PC-3 (cell line): ENCODE measurements at regions not wholly inside any gene's neighbourhood (a gene's known extent, or its start where the extent isn't known, plus 50 kb on each side); places are given as distances from the start of the nearest gene placed in this dataset.

Experiments
- ATAC-seq: fragments of 200-7000 bp; cut with Tn5 transposase; 2 replicates; pipeline ENCODE4 v1.9.1; 2020; ENCODE audit warnings: mild to moderate bottlenecking, moderate library complexity
- BruUV-seq: library from RNA; stranded (reverse); fragments of 400-500 nt; replicated peaks from 2 replicates; lab custom pipeline; 2021; lab: Mats Ljungman, UMichigan
- CTCF ChIA-PET: fragments of 300-600 bp; sonication (Branson Sonifier 250); formaldehyde crosslinking; loops from one replicate; lab custom pipeline; 2022; ENCODE audit warnings: antibody characterized with exemption; lab: Charles Lee
- POLR2A ChIA-PET: fragments of 300-600 bp; sonication (Branson Sonifier 250); formaldehyde crosslinking; loops from one replicate; lab custom pipeline; 2022; ENCODE audit warnings: antibody characterized with exemption; ENCODE audit not compliant: unreplicated experiment; lab: Charles Lee
- DNase-seq: peaks from one replicate; pipeline ENCODE4 v3.0.0-alpha.2; 2015
- H2AFZ ChIP-seq: fragments of 300-600 bp; sonication (generic); 2 replicates; pipeline ENCODE4 v1.6.0; 2016; ENCODE audit warnings: antibody characterized with exemption, low read length
- H3F3A ChIP-seq: fragments of 300-600 bp; sonication (generic); one replicate; pipeline ENCODE4 v1.6.0; 2017; ENCODE audit warnings: antibody characterized with exemption, low read length, control low read depth, mild to moderate bottlenecking; ENCODE audit not compliant: unreplicated experiment
- H3K27ac ChIP-seq: fragments of 300-600 bp; sonication (generic); 2 replicates; pipeline ENCODE4 v1.5.1; 2016; ENCODE audit warnings: mild to moderate bottlenecking, low read length
- H3K27me3 ChIP-seq: fragments of 300-600 bp; sonication (generic); 2 replicates; pipeline ENCODE4 v1.6.1; 2016; ENCODE audit warnings: low read length, mixed read lengths
- H3K36me3 ChIP-seq: fragments of 300-600 bp; sonication (generic); 2 replicates; pipeline ENCODE4 v1.6.1; 2016; ENCODE audit warnings: low read depth, mixed run types, low read length, mixed read lengths
- H3K4me1 ChIP-seq: fragments of 300-600 bp; sonication (generic); 2 replicates; pipeline ENCODE4 v1.5.1; 2016; ENCODE audit warnings: low read length; ENCODE audit not compliant: insufficient read depth
- H3K4me2 ChIP-seq: fragments of 300-600 bp; sonication (generic); 2 replicates; pipeline ENCODE4 v1.6.0; 2016; ENCODE audit warnings: low read length
- H3K4me3 ChIP-seq: fragments of 300-600 bp; sonication (generic); 2 replicates; pipeline ENCODE4 v1.5.1; 2016; ENCODE audit warnings: mild to moderate bottlenecking, low read length, mixed read lengths
- H3K79me2 ChIP-seq: fragments of 300-600 bp; sonication (generic); 2 replicates; pipeline ENCODE4 v1.6.1; 2017; ENCODE audit warnings: low read length, mixed read lengths
- H3K9ac ChIP-seq: fragments of 300-600 bp; sonication (generic); 2 replicates; pipeline ENCODE4 v1.6.0; 2016; ENCODE audit warnings: mild to moderate bottlenecking, low read length
- H3K9me2 ChIP-seq: fragments of 300-600 bp; sonication (generic); replicated peaks from 2 replicates; pipeline ENCODE4 v1.6.1; 2016; ENCODE audit warnings: mixed run types, low read length, mixed read lengths
- H3K9me3 ChIP-seq: fragments of 300-600 bp; sonication (generic); 2 replicates; pipeline ENCODE4 v1.6.1; 2016; ENCODE audit warnings: low read length, mixed read lengths
- H4K20me1 ChIP-seq: fragments of 300-600 bp; sonication (generic); 2 replicates; pipeline ENCODE4 v1.6.1; 2016; ENCODE audit warnings: low read length, mixed read lengths
- EZH2 ChIP-seq: fragments of 300-600 bp; sonication (generic); IDR thresholded peaks from one replicate; pipeline ENCODE4 v1.6.1; 2017; ENCODE audit warnings: antibody characterized with exemption, mild to moderate bottlenecking, low read length; ENCODE audit not compliant: unreplicated experiment
- EZH2phosphoT487 ChIP-seq: fragments of 300-600 bp; sonication (generic); IDR thresholded peaks from 2 replicates; pipeline ENCODE4 v1.6.1; 2018; ENCODE audit warnings: mild to moderate bottlenecking, antibody characterized with exemption, low read length, borderline replicate concordance
- intact Hi-C: fragments of 100-400 bp; cut with micrococcal nuclease; formaldehyde crosslinking; loops from 2 replicates; pipeline ENCODE4 v1.9.0; 2023
- TF ChIP-seq, protein P1 (sequence below): fragments of 300-600 bp; sonication (generic); conservative IDR thresholded peaks from 2 replicates; pipeline ENCODE4 v1.5.1; 2017; ENCODE audit warnings: antibody characterized with exemption, low read depth, mild to moderate bottlenecking, low read length

DNA sequence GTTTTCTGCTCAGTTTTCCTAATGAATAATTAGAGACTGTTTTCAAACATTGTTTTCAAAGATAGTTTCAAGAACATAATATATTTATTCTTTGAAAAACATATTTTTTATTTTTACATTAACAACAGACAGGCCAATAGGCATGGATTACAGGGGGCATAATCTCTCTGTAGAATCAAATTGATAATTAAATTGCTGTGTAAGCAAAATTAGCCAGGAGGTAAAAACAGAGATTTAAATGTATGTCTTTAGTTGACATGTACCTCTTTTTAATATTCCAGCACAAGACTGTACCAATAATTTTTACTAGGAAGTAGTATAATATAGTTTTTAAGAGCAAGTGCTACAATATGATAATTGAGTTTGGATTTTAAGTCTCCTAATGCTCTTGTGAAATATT is 1444.5 kb downstream of the BRINP3 start:
- Histone ChIP-seq H3K79me2 (no peaks in the 10 kb centered on the region), H3K4me1 (no peaks in the 10 kb centered on the region), H3K9ac (no peak overlapping the region), H4K20me1 (no peaks in the 10 kb centered on the region), H3F3A (no peaks in the 10 kb centered on the region), H3K27me3 (no peaks in the 10 kb centered on the region), H3K9me3 (no peaks in the 10 kb centered on the region), H3K27ac (no peak overlapping the region), H3K36me3 (no peaks in the 10 kb centered on the region), H3K4me3 (no peak overlapping the region), H3K9me2 (no peaks in the 10 kb centered on the region), H3K4me2 (no peak overlapping the region), H2AFZ (no peak overlapping the region)
- CTCF ChIA-PET = no interaction called here
- ATAC-seq = no peak
- TF ChIP-seq, protein P1, sequence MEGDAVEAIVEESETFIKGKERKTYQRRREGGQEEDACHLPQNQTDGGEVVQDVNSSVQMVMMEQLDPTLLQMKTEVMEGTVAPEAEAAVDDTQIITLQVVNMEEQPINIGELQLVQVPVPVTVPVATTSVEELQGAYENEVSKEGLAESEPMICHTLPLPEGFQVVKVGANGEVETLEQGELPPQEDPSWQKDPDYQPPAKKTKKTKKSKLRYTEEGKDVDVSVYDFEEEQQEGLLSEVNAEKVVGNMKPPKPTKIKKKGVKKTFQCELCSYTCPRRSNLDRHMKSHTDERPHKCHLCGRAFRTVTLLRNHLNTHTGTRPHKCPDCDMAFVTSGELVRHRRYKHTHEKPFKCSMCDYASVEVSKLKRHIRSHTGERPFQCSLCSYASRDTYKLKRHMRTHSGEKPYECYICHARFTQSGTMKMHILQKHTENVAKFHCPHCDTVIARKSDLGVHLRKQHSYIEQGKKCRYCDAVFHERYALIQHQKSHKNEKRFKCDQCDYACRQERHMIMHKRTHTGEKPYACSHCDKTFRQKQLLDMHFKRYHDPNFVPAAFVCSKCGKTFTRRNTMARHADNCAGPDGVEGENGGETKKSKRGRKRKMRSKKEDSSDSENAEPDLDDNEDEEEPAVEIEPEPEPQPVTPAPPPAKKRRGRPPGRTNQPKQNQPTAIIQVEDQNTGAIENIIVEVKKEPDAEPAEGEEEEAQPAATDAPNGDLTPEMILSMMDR = no peak
- TF ChIP-seq EZH2phosphoT487 (no peak), EZH2 (no peak)
- no TSS peak for BruUV-seq
- no peak for DNase-seq
- intact Hi-C loops = no loop called here
- POLR2A ChIA-PET = no interaction called here

DNA sequence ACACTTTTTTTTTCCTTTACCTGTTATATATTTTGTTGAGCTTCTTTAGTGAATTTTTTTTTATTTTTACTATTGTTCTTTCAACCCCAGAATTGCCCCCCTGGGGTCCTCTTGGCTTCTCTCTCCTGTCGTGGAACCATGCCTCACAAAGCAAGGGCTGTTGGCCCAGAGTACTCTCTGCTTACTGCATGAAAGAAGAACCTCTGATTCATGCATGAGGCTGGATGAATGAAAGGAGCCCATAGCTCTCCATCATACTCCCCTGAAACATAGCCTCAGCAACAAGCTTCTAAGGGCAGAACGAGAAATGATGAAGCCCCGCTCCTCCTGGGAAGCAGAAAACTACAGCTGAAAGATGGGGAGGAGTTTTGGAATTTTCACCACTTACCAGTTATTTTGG is 1441.0 kb downstream of the BRINP3 start:
- H4K20me1 ChIP-seq = no peaks in the 10 kb centered on the region
- no peaks in the 10 kb centered on the region for H3K9me3 ChIP-seq
- intact Hi-C loops = no loop called here
- POLR2A ChIA-PET = no interaction called here
- TF ChIP-seq EZH2 (no peak), EZH2phosphoT487 (no peak)
- TF ChIP-seq, protein P1 = no peak
- no peaks in the 10 kb centered on the region for H3K36me3 ChIP-seq
- H2AFZ ChIP-seq = no peak overlapping the region
- H3K4me3 ChIP-seq = no peak overlapping the region
- CTCF ChIA-PET = no interaction called here
- no peaks in the 10 kb centered on the region for H3K79me2 ChIP-seq
- no peak overlapping the region for H3K4me2 ChIP-seq
- no peak overlapping the region for H3K9ac ChIP-seq
- no peaks in the 10 kb centered on the region for H3F3A ChIP-seq
- DNase-seq (no peak), ATAC-seq (no peak)
- no peaks in the 10 kb centered on the region for H3K27me3 ChIP-seq
- no peaks in the 10 kb centered on the region for H3K4me1 ChIP-seq
- H3K9me2 ChIP-seq = no peaks in the 10 kb centered on the region
- no peak overlapping the region for H3K27ac ChIP-seq
- no TSS peak for BruUV-seq

DNA sequence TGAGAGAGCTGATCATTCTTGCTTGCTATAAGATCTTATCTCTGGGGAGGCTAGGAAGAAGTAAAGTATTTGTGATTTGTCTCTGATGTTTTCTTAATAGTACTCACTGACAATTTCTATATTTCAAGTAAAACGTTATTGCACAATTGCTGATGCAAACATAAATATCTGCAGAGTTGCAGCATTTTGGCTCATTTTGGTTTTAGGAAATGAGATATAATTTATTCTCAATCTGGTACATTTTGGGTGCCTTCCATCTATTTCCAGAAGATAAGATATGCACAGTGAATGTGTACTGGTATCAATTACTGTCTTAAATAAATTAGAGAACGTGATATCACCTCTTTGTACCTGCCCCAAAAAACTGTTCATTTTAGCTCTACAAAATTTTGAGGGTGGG is 1431.5 kb downstream of the BRINP3 start:
- ChIA-PET POLR2A (no interaction called here), CTCF (no interaction called here)
- DNase-seq (no peak), ATAC-seq (no peak)
- Histone ChIP-seq H3K4me1 (no peaks in the 10 kb centered on the region), H3K4me2 (no peak overlapping the region), H3K27ac (no peak overlapping the region), H3K4me3 (no peak overlapping the region), H3K9ac (no peak overlapping the region), H3K27me3 (no peaks in the 10 kb centered on the region), H3K79me2 (no peaks in the 10 kb centered on the region), H3K9me2 (no peaks in the 10 kb centered on the region), H3K36me3 (no peaks in the 10 kb centered on the region), H4K20me1 (no peaks in the 10 kb centered on the region), H3K9me3 (no peaks in the 10 kb centered on the region), H3F3A (no peaks in the 10 kb centered on the region), H2AFZ (no peak overlapping the region)
- BruUV-seq = no TSS peak
- intact Hi-C loops = no loop called here
- no peak for TF ChIP-seq EZH2
- TF ChIP-seq, protein P1 = no peak
- no peak for TF ChIP-seq EZH2phosphoT487
